IMR-90 (cell line): ENCODE measurements at regions not wholly inside any gene's neighbourhood (a gene's known extent, or its start where the extent isn't known, plus 50 kb on each side); places are given as distances from the start of the nearest gene placed in this dataset.

Source experiments
- ATAC-seq: fragments of 200-7000 bp; cut with Tn5 transposase; 2 replicates; pipeline ENCODE4 v1.9.1; 2020; ENCODE audit warnings: low read depth, mild to moderate bottlenecking, moderate library complexity
- BruUV-seq: library from RNA; stranded (reverse); fragments of 400-500 nt; replicated peaks from 2 replicates; lab custom pipeline; 2021; lab: Mats Ljungman, UMichigan
- CTCF ChIA-PET: fragments of 300-600 bp; formaldehyde crosslinking; extraction: SDS; loops from one replicate; lab custom pipeline; 2021; ENCODE audit warnings: antibody characterized with exemption; lab: Yijun Ruan, JAX
- POLR2A ChIA-PET: fragments of 300-600 bp; sonication (Branson Sonifier 250); formaldehyde crosslinking; loops from one replicate; lab custom pipeline; 2022; ENCODE audit warnings: antibody characterized with exemption; ENCODE audit not compliant: unreplicated experiment; lab: Charles Lee
- DNase-seq: peaks from one replicate; pipeline ENCODE4 v3.0.0; 2013
- H2AFZ ChIP-seq: replicated peaks from 2 replicates; pipeline ENCODE3; 2013; ENCODE audit warnings: low read length, mild to moderate bottlenecking; ENCODE audit not compliant: poor library complexity
- H2AK5ac ChIP-seq: 2 replicates; pipeline ENCODE4 v1.6.1; 2013; ENCODE audit warnings: low read depth, low read length, inconsistent platforms
- H2AK9ac ChIP-seq: replicated peaks from 2 replicates; pipeline ENCODE3; 2013; ENCODE audit warnings: mild to moderate bottlenecking, low read depth, low read length, moderate library complexity; ENCODE audit not compliant: poor library complexity
- H2BK120ac ChIP-seq: 2 replicates; pipeline ENCODE4 v1.6.1; 2013; ENCODE audit warnings: low read depth, low read length, inconsistent platforms
- H2BK15ac ChIP-seq: 3 replicates; pipeline ENCODE4 v1.6.1; 2013; ENCODE audit warnings: low read depth, low read length, inconsistent platforms
- H2BK20ac ChIP-seq: 2 replicates; pipeline ENCODE4 v1.6.1; 2013; ENCODE audit warnings: low read depth, mild to moderate bottlenecking, inconsistent platforms, low read length, moderate library complexity
- H2BK5ac ChIP-seq: 2 replicates; pipeline ENCODE4 v1.6.1; 2013; ENCODE audit warnings: mild to moderate bottlenecking, low read depth, low read length, inconsistent platforms; ENCODE audit not compliant: poor library complexity, severe bottlenecking
- H3K14ac ChIP-seq: replicated peaks from 2 replicates; pipeline ENCODE4 v1.6.1; 2013; ENCODE audit warnings: low read depth, low read length, inconsistent platforms
- H3K18ac ChIP-seq: 2 replicates; pipeline ENCODE4 v1.6.1; 2013; ENCODE audit warnings: low read depth, low read length, control low read depth
- H3K23ac ChIP-seq: 2 replicates; pipeline ENCODE4 v1.6.1; 2013; ENCODE audit warnings: low read depth, low read length, inconsistent platforms
- H3K27ac ChIP-seq: 2 replicates; pipeline ENCODE4 v1.5.1; 2013; ENCODE audit warnings: mild to moderate bottlenecking, control low read depth, low read length; ENCODE audit not compliant: insufficient read depth
- H3K27me3 ChIP-seq: 2 replicates; pipeline ENCODE4 v1.6.1; 2013; ENCODE audit warnings: low read length; ENCODE audit not compliant: control insufficient read depth, insufficient read depth
- H3K36me3 ChIP-seq: 2 replicates; pipeline ENCODE4 v1.6.1; 2013; ENCODE audit warnings: low read length, mixed read lengths; ENCODE audit not compliant: control insufficient read depth, insufficient read depth
- H3K4ac ChIP-seq: 2 replicates; pipeline ENCODE4 v1.6.1; 2013; ENCODE audit warnings: low read depth, low read length, inconsistent platforms
- H3K4me1 ChIP-seq: 2 replicates; pipeline ENCODE4 v1.6.1; 2013; ENCODE audit warnings: low read length, mixed read lengths; ENCODE audit not compliant: control insufficient read depth, insufficient read depth
- H3K4me2 ChIP-seq: 2 replicates; pipeline ENCODE4 v1.6.1; 2013; ENCODE audit warnings: low read depth, mild to moderate bottlenecking, control low read depth, low read length, moderate library complexity
- H3K4me3 ChIP-seq: 2 replicates; pipeline ENCODE4 v1.5.1; 2013; ENCODE audit warnings: low read depth, mild to moderate bottlenecking, control low read depth, low read length, moderate library complexity; ENCODE audit not compliant: insufficient read depth
- H3K56ac ChIP-seq: 2 replicates; pipeline ENCODE4 v1.6.1; 2013; ENCODE audit warnings: low read length, inconsistent platforms; ENCODE audit not compliant: insufficient read depth; ENCODE audit errors: extremely low read depth
- H3K79me1 ChIP-seq, 2 experiments: 2 replicates each; pipeline ENCODE4 v1.6.1; 2013; ENCODE audit warnings: low read length in 2 of 2, inconsistent platforms in 1 of 2, low read depth in 1 of 2
- H3K9ac ChIP-seq: 2 replicates; pipeline ENCODE4 v1.6.1; 2013; ENCODE audit warnings: low read depth, low read length, control low read depth
- H3K9me1 ChIP-seq: 2 replicates; pipeline ENCODE4 v1.6.1; 2013; ENCODE audit warnings: low read length, inconsistent platforms; ENCODE audit not compliant: insufficient read depth
- H3K9me3 ChIP-seq: 2 replicates; pipeline ENCODE4 v1.6.1; 2013; ENCODE audit warnings: low read length; ENCODE audit not compliant: control insufficient read depth, insufficient read depth
- H4K20me1 ChIP-seq: 2 replicates; pipeline ENCODE4 v1.6.1; 2013; ENCODE audit warnings: low read length, inconsistent platforms; ENCODE audit not compliant: insufficient read depth
- H4K5ac ChIP-seq: 2 replicates; pipeline ENCODE4 v1.6.1; 2013; ENCODE audit warnings: mild to moderate bottlenecking, low read depth, low read length, control low read depth
- H4K8ac ChIP-seq, 2 experiments: 2 replicates each; pipeline ENCODE4 v1.6.1; 2013; ENCODE audit warnings: low read depth in 2 of 2, low read length in 2 of 2, control low read depth in 1 of 2, inconsistent platforms in 1 of 2
- H4K91ac ChIP-seq: 2 replicates; pipeline ENCODE4 v1.6.1; 2013; ENCODE audit warnings: low read depth, low read length, inconsistent platforms; ENCODE audit not compliant: insufficient read depth
- BHLHE40 ChIP-seq: fragments of 150-350 bp; IDR thresholded peaks from 2 replicates; pipeline ENCODE4 v1.6.1; 2016; ENCODE audit warnings: mild to moderate bottlenecking, low read depth, low read length
- CEBPB ChIP-seq: IDR thresholded peaks from 2 replicates; pipeline ENCODE4 v1.6.1; 2012; ENCODE audit warnings: low read depth, low read length, improper control_type of control experiment
- CHD1 ChIP-seq: IDR thresholded peaks from 2 replicates; pipeline ENCODE4 v1.6.1; 2012; ENCODE audit warnings: low read depth, low read length, improper control_type of control experiment
- CTCF ChIP-seq: conservative IDR thresholded peaks from 2 replicates; pipeline ENCODE4 v1.5.1; 2012; ENCODE audit warnings: mild to moderate bottlenecking, low read depth, low read length, improper control_type of control experiment
- ELK1 ChIP-seq: fragments of 150-350 bp; IDR thresholded peaks from 2 replicates; pipeline ENCODE4 v1.6.1; 2016; ENCODE audit warnings: low read depth, mild to moderate bottlenecking, low read length, moderate library complexity, borderline replicate concordance
- FOS ChIP-seq: fragments of 150-350 bp; IDR thresholded peaks from 2 replicates; pipeline ENCODE4 v1.6.1; 2016; ENCODE audit warnings: low read depth, low read length
- MAZ ChIP-seq: IDR thresholded peaks from 2 replicates; pipeline ENCODE4 v1.6.1; 2012; ENCODE audit warnings: low read depth, mild to moderate bottlenecking, low read length, improper control_type of control experiment, moderate library complexity, borderline replicate concordance
- MXI1 ChIP-seq: IDR thresholded peaks from 2 replicates; pipeline ENCODE4 v1.6.1; 2012; ENCODE audit warnings: low read depth, mild to moderate bottlenecking, low read length, moderate library complexity, borderline replicate concordance
- NFE2L2 ChIP-seq: fragments of 150-350 bp; IDR thresholded peaks from 2 replicates; pipeline ENCODE4 v1.6.1; 2016; ENCODE audit warnings: low read depth, mild to moderate bottlenecking, low read length
- POLR2A ChIP-seq: IDR thresholded peaks from 2 replicates; pipeline ENCODE4 v1.6.1; 2012; ENCODE audit warnings: mild to moderate bottlenecking, low read depth, low read length
- RAD21 ChIP-seq: IDR thresholded peaks from 2 replicates; pipeline ENCODE4 v1.6.1; 2012; ENCODE audit warnings: low read length, improper control_type of control experiment
- RCOR1 ChIP-seq: IDR thresholded peaks from 2 replicates; pipeline ENCODE4 v1.6.1; 2012; ENCODE audit warnings: mild to moderate bottlenecking, low read length, improper control_type of control experiment; ENCODE audit not compliant: insufficient replicate concordance
- RFX5 ChIP-seq: IDR thresholded peaks from 2 replicates; pipeline ENCODE4 v1.8.0; 2012; ENCODE audit warnings: low read depth, mild to moderate bottlenecking, low read length, moderate library complexity
- SMC3 ChIP-seq: fragments of 150-350 bp; IDR thresholded peaks from 2 replicates; pipeline ENCODE4 v1.6.1; 2016; ENCODE audit warnings: low read depth, mild to moderate bottlenecking, antibody characterized with exemption, low read length, moderate library complexity
- USF2 ChIP-seq: fragments of 150-350 bp; IDR thresholded peaks from 2 replicates; pipeline ENCODE4 v1.6.1; 2017; ENCODE audit warnings: mild to moderate bottlenecking, antibody characterized with exemption, low read length, low read depth
- WGBS, 2 experiments: methylation state at CpG; one replicate each; pipeline versions ENCODE4 v1.1.5 to v1.1.7; 2013; ENCODE audit warnings: missing lambda C conversion rate in 2 of 2; ENCODE audit not compliant: insufficient read length in 1 of 2; ENCODE audit errors: extremely low coverage in 2 of 2; 5-methylcytosine and 5-hydroxymethylcytosine counted together
- dilution Hi-C: fragments of 300-500 bp; cut with HindIII; formaldehyde crosslinking; loops from one replicate; pipeline ENCODE4 v1.14.3; 2018; ENCODE audit warnings: low sequenced_read_pairs; ENCODE audit not compliant: unreplicated experiment
- in situ Hi-C: fragments of 300-500 bp; cut with MboI; formaldehyde crosslinking; loops from 3 replicates; pipeline ENCODE4 v1.14.3; 2019; ENCODE audit warnings: low sequenced_read_pairs, inconsistent platforms, mixed read lengths
- intact Hi-C: fragments of 100-400 bp; cut with micrococcal nuclease; formaldehyde crosslinking; loops from 2 replicates; pipeline ENCODE4 v1.10.0; 2022

- Histone ChIP-seq H2BK120ac (no peak overlapping the region), H2AK5ac (no peak overlapping the region), H3K27ac (no peak overlapping the region), H4K20me1 (no peaks in the 10 kb centered on the region), H3K79me1 (no peaks in the 10 kb centered on the region), H3K4ac (no peak overlapping the region), H3K4me1 (no peaks in the 10 kb centered on the region; the same call in 1 of the 2 replicates), H3K27me3 (no peaks in the 10 kb centered on the region; the same call in 1 of the 2 replicates), H2BK15ac (no peak overlapping the region), H2AK9ac (no peak overlapping the region), H3K4me3 (no peak overlapping the region), H4K5ac (no peak overlapping the region), H3K14ac (no peak overlapping the region), H3K9ac (no peak overlapping the region), H2BK5ac (no peak overlapping the region), H3K4me2 (no peak overlapping the region), H4K8ac (no peak overlapping the region), H3K18ac (no peak overlapping the region), H3K56ac (no peak overlapping the region), H3K23ac (no peak overlapping the region), H2AFZ (no peak overlapping the region), H3K36me3 (no peaks in the 10 kb centered on the region), H3K9me1 (no peaks in the 10 kb centered on the region), H2BK20ac (no peak overlapping the region), H4K91ac (no peak overlapping the region), H3K9me3 (peaks cover 3% of the 10 kb centered on the region; the same call in 1 of the 2 replicates)
- dilution Hi-C loops = no loop called here
- in situ Hi-C loops = no loop called here
- ChIA-PET CTCF (no interaction called here), POLR2A (interaction anchor here (0.6 kb wide), 1 partner anchor 20 kb away, joined by 3 read pairs; no protein-coding TSS in a partner anchor)
- no peak for DNase-seq
- BruUV-seq = no TSS peak
- intact Hi-C loops = no loop called here
- 88% methylated on average over 1 of the region's 5 CpGs; no CpG with 5 or more reads in 1 of the 2 experiments for WGBS, 2 experiments
- ATAC-seq = no peak
- TF ChIP-seq SMC3 (no peak), MXI1 (no peak), NFE2L2 (no peak), FOS (no peak), ELK1 (no peak), BHLHE40 (no peak), CEBPB (no peak), RAD21 (no peak), RFX5 (no peak), CTCF (no peak), MAZ (no peak), RCOR1 (no peak), CHD1 (no peak), POLR2A (no peak), USF2 (no peak)
These were observed 319.3 kb upstream of the CFAP20DC start for GRCh38 chr3:59368900-59369675.
